Activated CD4-positive, CD25-positive, alpha-beta regulatory T cell (primary cell): ENCODE measurements at regions not wholly inside any gene's neighbourhood (a gene's known extent, or its start where the extent isn't known, plus 50 kb on each side); places are given as distances from the start of the nearest gene placed in this dataset.
"Not testable (repeated sequence)": the region's sequence is repeated elsewhere in the genome, so short reads cannot be mapped to it uniquely, and the experiment has no call there.

Experiments
- DNase-seq, 4 experiments: peaks; one replicate each; lab custom pipeline; 2025; lab: John Stamatoyannopoulos, UW

GRCh38 chr21:32940079-32941014, 85.4 kb upstream of the OLIG2 start:
- peak in 2 of 4 experiments; percentile 7 to 19 for DNase-seq

GRCh38 chr21:32941263-32941662, 84.5 kb upstream of the OLIG2 start:
- DNase-seq = no peak

GRCh38 chr21:32946654-32947053, 79.1 kb upstream of the OLIG2 start:
- DNase-seq = no peak

GRCh38 chr21:32947736-32948135, 78.0 kb upstream of the OLIG2 start:
- DNase-seq = no peak

GRCh38 chr21:32949701-32950100, 76.0 kb upstream of the OLIG2 start:
- DNase-seq = no peak

GRCh38 chr21:32951041-32951440, 74.7 kb upstream of the OLIG2 start:
- DNase-seq = no peak

- no peak for DNase-seq
Observed at GRCh38 chr21:32954353-32954752, 71.4 kb upstream of the OLIG2 start.

GRCh38 chr21:32955311-32956060, 70.2 kb upstream of the OLIG2 start:
- DNase-seq = no peak

- no peak for DNase-seq
Observed at GRCh38 chr21:32956061-32956656, 69.6 kb upstream of the OLIG2 start.

GRCh38 chr21:32957545-32957944, 68.2 kb upstream of the OLIG2 start:
- DNase-seq = no peak

- DNase-seq = no peak
Observed at GRCh38 chr21:32958288-32959002, 67.3 kb upstream of the OLIG2 start.

- DNase-seq = no peak
Observed at GRCh38 chr21:32962268-32962667, 63.5 kb upstream of the OLIG2 start.

GRCh38 chr21:32965129-32965680, 60.5 kb upstream of the OLIG2 start:
- DNase-seq = no peak

- DNase-seq = no peak
Observed at GRCh38 chr21:32966120-32966519, 59.6 kb upstream of the OLIG2 start.

- not testable (repeated sequence) for DNase-seq
Observed at GRCh38 chr21:32968103-32968502, 57.6 kb upstream of the OLIG2 start.

GRCh38 chr21:32974653-32975052, 51.1 kb upstream of the OLIG2 start:
- no peak for DNase-seq

- no peak for DNase-seq
Observed at GRCh38 chr21:32975811-32976431, 49.8 kb upstream of the OLIG2 start.
